ENCODE measurements at regions not wholly inside any gene's neighbourhood (a gene's known extent, or its start where the extent isn't known, plus 50 kb on each side); places are given as distances from the start of the nearest gene placed in this dataset.

GRCh38 chr2:41234093-41234492 lies 782.2 kb upstream of the SLC8A1 start:
- ChIA-PET POLR2A (no interaction called here), CTCF (no interaction called here)
- Mint-ChIP-seq H3K4me1 (no peaks in the 10 kb centered on the region), H3K4me3 (no peak overlapping the region), H3K27ac (no peak overlapping the region), H3K27me3 (no peaks in the 10 kb centered on the region), H3K9me3 (peaks cover 8% of the 10 kb centered on the region), H3K36me3 (ENCODE audit: low read depth) (no peaks in the 10 kb centered on the region)
- DNase-seq, result no peak

- Mint-ChIP-seq H3K36me3 (ENCODE audit: low read depth) (no peaks in the 10 kb centered on the region), H3K4me1 (no peaks in the 10 kb centered on the region), H3K27ac (no peak overlapping the region), H3K27me3 (no peaks in the 10 kb centered on the region), H3K9me3 (no peaks in the 10 kb centered on the region), H3K4me3 (no peak overlapping the region)
- POLR2A ChIA-PET, result no interaction called here
- CTCF ChIA-PET, result no interaction called here
- DNase-seq, result no peak
Observed at GRCh38 chr2:41241325-41242000, 789.6 kb upstream of the SLC8A1 start.

GRCh38 chr2:41242001-41242331 lies 790.1 kb upstream of the SLC8A1 start:
- H3K4me1 Mint-ChIP-seq, result no peaks in the 10 kb centered on the region
- no peaks in the 10 kb centered on the region for H3K27me3 Mint-ChIP-seq
- H3K36me3 Mint-ChIP-seq (ENCODE audit: low read depth), result no peaks in the 10 kb centered on the region
- POLR2A ChIA-PET, result no interaction called here
- H3K27ac Mint-ChIP-seq, result no peak overlapping the region
- no peaks in the 10 kb centered on the region for H3K9me3 Mint-ChIP-seq
- CTCF ChIA-PET, result no interaction called here
- H3K4me3 Mint-ChIP-seq, result no peak overlapping the region
- DNase-seq, result no peak

- Mint-ChIP-seq H3K36me3 (ENCODE audit: low read depth) (no peaks in the 10 kb centered on the region), H3K4me3 (no peak overlapping the region), H3K4me1 (no peaks in the 10 kb centered on the region), H3K9me3 (no peaks in the 10 kb centered on the region), H3K27me3 (no peaks in the 10 kb centered on the region), H3K27ac (no peak overlapping the region)
- ChIA-PET POLR2A (no interaction called here), CTCF (no interaction called here)
- no peak for DNase-seq
Observed at GRCh38 chr2:41267929-41268659, 779.7 kb upstream of the PKDCC start.

- no peaks in the 10 kb centered on the region for H3K4me1 Mint-ChIP-seq
- ChIA-PET CTCF (no interaction called here), POLR2A (no interaction called here)
- H3K27ac Mint-ChIP-seq, result no peak overlapping the region
- H3K27me3 Mint-ChIP-seq, result no peaks in the 10 kb centered on the region
- H3K4me3 Mint-ChIP-seq, result no peak overlapping the region
- no peak for DNase-seq
- peaks cover 2% of the 10 kb centered on the region for H3K9me3 Mint-ChIP-seq
- H3K36me3 Mint-ChIP-seq (ENCODE audit: low read depth), result no peaks in the 10 kb centered on the region
Observed at GRCh38 chr2:41283079-41283775, 764.6 kb upstream of the PKDCC start.

- Mint-ChIP-seq H3K36me3 (ENCODE audit: low read depth) (no peaks in the 10 kb centered on the region), H3K27me3 (no peaks in the 10 kb centered on the region), H3K4me1 (no peaks in the 10 kb centered on the region), H3K9me3 (peaks cover 6% of the 10 kb centered on the region), H3K4me3 (no peak overlapping the region), H3K27ac (no peak overlapping the region)
- ChIA-PET POLR2A (no interaction called here), CTCF (no interaction called here)
- no peak for DNase-seq
Observed at GRCh38 chr2:41293491-41293890, 754.3 kb upstream of the PKDCC start.

GRCh38 chr2:41294331-41294730 lies 753.5 kb upstream of the PKDCC start:
- Mint-ChIP-seq H3K4me3 (no peak overlapping the region), H3K9me3 (peaks cover 6% of the 10 kb centered on the region), H3K27ac (no peak overlapping the region), H3K27me3 (no peaks in the 10 kb centered on the region), H3K4me1 (no peaks in the 10 kb centered on the region), H3K36me3 (ENCODE audit: low read depth) (no peaks in the 10 kb centered on the region)
- ChIA-PET CTCF (no interaction called here), POLR2A (no interaction called here)
- no peak for DNase-seq

- ChIA-PET CTCF (no interaction called here), POLR2A (no interaction called here)
- Mint-ChIP-seq H3K27ac (no peak overlapping the region), H3K4me3 (no peak overlapping the region), H3K36me3 (ENCODE audit: low read depth) (no peaks in the 10 kb centered on the region), H3K4me1 (no peaks in the 10 kb centered on the region), H3K27me3 (no peaks in the 10 kb centered on the region), H3K9me3 (peaks cover 4% of the 10 kb centered on the region)
- DNase-seq, result no peak
Observed at GRCh38 chr2:41313082-41313481, 734.7 kb upstream of the PKDCC start.

- Mint-ChIP-seq H3K36me3 (ENCODE audit: low read depth) (no peaks in the 10 kb centered on the region), H3K27ac (no peak overlapping the region), H3K27me3 (no peaks in the 10 kb centered on the region), H3K4me1 (no peaks in the 10 kb centered on the region), H3K4me3 (no peak overlapping the region), H3K9me3 (peaks cover 4% of the 10 kb centered on the region)
- no peak for DNase-seq
- POLR2A ChIA-PET, result no interaction called here
- CTCF ChIA-PET, result no interaction called here
Observed at GRCh38 chr2:41314511-41315070, 733.2 kb upstream of the PKDCC start.

GRCh38 chr2:41319437-41319836 lies 728.4 kb upstream of the PKDCC start:
- POLR2A ChIA-PET, result no interaction called here
- H3K36me3 Mint-ChIP-seq (ENCODE audit: low read depth), result no peaks in the 10 kb centered on the region
- peaks cover 2% of the 10 kb centered on the region for H3K9me3 Mint-ChIP-seq
- no peak overlapping the region for H3K27ac Mint-ChIP-seq
- no peak overlapping the region for H3K4me3 Mint-ChIP-seq
- DNase-seq, result no peak
- CTCF ChIA-PET, result no interaction called here
- H3K27me3 Mint-ChIP-seq, result no peaks in the 10 kb centered on the region
- no peaks in the 10 kb centered on the region for H3K4me1 Mint-ChIP-seq

- no peak for DNase-seq
- ChIA-PET POLR2A (no interaction called here), CTCF (no interaction called here)
- H3K4me3 Mint-ChIP-seq, result no peak overlapping the region
- H3K9me3 Mint-ChIP-seq, result peaks cover 2% of the 10 kb centered on the region
- H3K36me3 Mint-ChIP-seq (ENCODE audit: low read depth), result no peaks in the 10 kb centered on the region
- H3K27ac Mint-ChIP-seq, result no peak overlapping the region
- H3K4me1 Mint-ChIP-seq, result no peaks in the 10 kb centered on the region
- H3K27me3 Mint-ChIP-seq, result no peaks in the 10 kb centered on the region
Observed at GRCh38 chr2:41320491-41320890, 727.3 kb upstream of the PKDCC start.

GRCh38 chr2:41321351-41321750 lies 726.5 kb upstream of the PKDCC start:
- no peak overlapping the region for H3K27ac Mint-ChIP-seq
- peaks cover 2% of the 10 kb centered on the region for H3K9me3 Mint-ChIP-seq
- H3K4me1 Mint-ChIP-seq, result no peaks in the 10 kb centered on the region
- POLR2A ChIA-PET, result no interaction called here
- no peaks in the 10 kb centered on the region for H3K27me3 Mint-ChIP-seq
- no peaks in the 10 kb centered on the region for H3K36me3 Mint-ChIP-seq (ENCODE audit: low read depth)
- no peak for DNase-seq
- H3K4me3 Mint-ChIP-seq, result no peak overlapping the region
- CTCF ChIA-PET, result no interaction called here

GRCh38 chr2:41326851-41327250 lies 721.0 kb upstream of the PKDCC start:
- POLR2A ChIA-PET, result no interaction called here
- DNase-seq, result no peak
- Mint-ChIP-seq H3K4me3 (no peak overlapping the region), H3K27ac (no peak overlapping the region), H3K9me3 (no peaks in the 10 kb centered on the region), H3K36me3 (ENCODE audit: low read depth) (no peaks in the 10 kb centered on the region), H3K4me1 (no peaks in the 10 kb centered on the region), H3K27me3 (no peaks in the 10 kb centered on the region)
- CTCF ChIA-PET, result interaction anchor here (0.6 kb wide), 1 partner anchor 548 kb away, joined by 4 read pairs; no protein-coding TSS in a partner anchor

- ChIA-PET CTCF (no interaction called here), POLR2A (no interaction called here)
- Mint-ChIP-seq H3K27ac (no peak overlapping the region), H3K9me3 (peaks cover 2% of the 10 kb centered on the region), H3K27me3 (no peaks in the 10 kb centered on the region), H3K4me3 (no peak overlapping the region), H3K4me1 (no peaks in the 10 kb centered on the region), H3K36me3 (ENCODE audit: low read depth) (no peaks in the 10 kb centered on the region)
- no peak for DNase-seq
Observed at GRCh38 chr2:41329040-41329439, 718.8 kb upstream of the PKDCC start.

Measured in activated CD4-positive, alpha-beta memory T cell treated with anti-CD3 and anti-CD28 coated beads, Interleukin-2, amount 10 ng/mL, durations not matched to agents 7 days and 5 days (primary cell).